Body of pancreas (tissue), 4 donors: ENCODE measurements at regions not wholly inside any gene's neighbourhood (a gene's known extent, or its start where the extent isn't known, plus 50 kb on each side); places are given as distances from the start of the nearest gene placed in this dataset.

Experiments
- ATAC-seq: fragments of 150-250 bp; one replicate; pipeline ENCODE4 v1.9.1; 2016
- DNase-seq, 4 donors: peaks; one replicate each; pipeline ENCODE4 v3.0.0-alpha.2; 2019
- H3K27ac ChIP-seq, 4 donors: fragments of 200-600 bp; sonication (generic); 1 replicate in 3 of 4; 2 replicates in 1 of 4; pipeline versions ENCODE4 v1.5.1 to v1.6.1; 2016 to 2019; ENCODE audit warnings: mild to moderate bottlenecking in 1 of 4, mixed read lengths in 1 of 4, moderate library complexity in 1 of 4
- H3K27me3 ChIP-seq, 2 donors: fragments of 200-600 bp; sonication (generic); one replicate each; pipeline ENCODE4 v1.6.0; 2016; ENCODE audit warnings: mild to moderate bottlenecking in 1 of 2
- H3K36me3 ChIP-seq, 2 donors: fragments of 200-600 bp; sonication (generic); replicated peaks in 1 of 2; 2 replicates each; pipeline ENCODE4 v1.5.1; 2016; ENCODE audit warnings: low read depth in 2 of 2; ENCODE audit not compliant: insufficient read depth in 1 of 2
- H3K4me1 ChIP-seq: fragments of 200-600 bp; sonication (generic); one replicate; pipeline ENCODE4 v1.6.0; 2016
- H3K4me3 ChIP-seq, 2 donors: fragments of 200-600 bp; sonication (generic); 1 replicate in 1 of 2; 2 replicates in 1 of 2; pipeline ENCODE4 v1.5.1; 2016 to 2019
- H3K9me3 ChIP-seq, 3 donors: fragments of 200-600 bp; sonication (generic); 1 replicate in 2 of 3; 2 replicates in 1 of 3; pipeline ENCODE4 v1.5.1; 2016
- CTCF ChIP-seq, 7 experiments: fragments of 450-650 bp in 4 of 7; fragments of 200-600 bp in 3 of 7; sonication (generic) in 3 of 7; IDR thresholded peaks; one replicate each; pipeline ENCODE4 v1.5.1; 2016 to 2019; ENCODE audit warnings: antibody characterized with exemption in 7 of 7
- POLR2A ChIP-seq, 3 donors: fragments of 450-650 bp; IDR thresholded peaks; one replicate each; pipeline ENCODE4 v1.6.1; 2016; ENCODE audit warnings: antibody characterized with exemption in 3 of 3, mild to moderate bottlenecking in 2 of 3
- WGBS, 2 donors: methylation state at CpG; one replicate each; pipeline ENCODE4 v1.1.5; 2017; 5-methylcytosine and 5-hydroxymethylcytosine counted together
- intact Hi-C: fragments of 100-400 bp; cut with DNase I; formaldehyde crosslinking; loops from one replicate; pipeline ENCODE4 v1.15.1; 2023

GRCh38 chr7:131182446-131183058 lies 145.1 kb upstream of the MKLN1 start:
- Histone ChIP-seq H3K4me3 (no peak overlapping the region), H3K36me3 (no peaks in the 10 kb centered on the region), H3K4me1 (no peaks in the 10 kb centered on the region), H3K27me3 (no peaks in the 10 kb centered on the region), H3K9me3 (no peaks in the 10 kb centered on the region), H3K27ac (no peak overlapping the region)
- 66 to 81% methylated on average over 2 of the region's 2 CpGs for WGBS, 2 donors
- ATAC-seq (no peak), DNase-seq (no peak)
- intact Hi-C loops, result no loop called here
- no peak for TF ChIP-seq POLR2A (IDR thresholded peaks at IDR 0.05)
- no peak for TF ChIP-seq CTCF (IDR thresholded peaks at IDR 0.05)

GRCh38 chr7:131183072-131183471 lies 144.6 kb upstream of the MKLN1 start:
- no peaks in the 10 kb centered on the region for H3K9me3 ChIP-seq
- WGBS, 2 donors, result 73 to 77% methylated on average over 2 of the region's 2 CpGs
- intact Hi-C loops, result no loop called here
- no peak for TF ChIP-seq POLR2A (IDR thresholded peaks at IDR 0.05)
- no peak for TF ChIP-seq CTCF (IDR thresholded peaks at IDR 0.05)
- no peaks in the 10 kb centered on the region for H3K27me3 ChIP-seq
- H3K4me1 ChIP-seq, result no peaks in the 10 kb centered on the region
- ATAC-seq (no peak), DNase-seq (no peak)
- H3K27ac ChIP-seq, result no peak overlapping the region
- no peak overlapping the region for H3K4me3 ChIP-seq
- H3K36me3 ChIP-seq, result no peaks in the 10 kb centered on the region

GRCh38 chr7:131183611-131184119 lies 144.0 kb upstream of the MKLN1 start:
- Histone ChIP-seq H3K27ac (no peak overlapping the region), H3K27me3 (no peaks in the 10 kb centered on the region), H3K9me3 (no peaks in the 10 kb centered on the region), H3K4me1 (no peaks in the 10 kb centered on the region), H3K4me3 (no peak overlapping the region), H3K36me3 (no peaks in the 10 kb centered on the region)
- 54 to 77% methylated on average over 3 of the region's 3 CpGs for WGBS, 2 donors
- DNase-seq (no peak), ATAC-seq (no peak)
- no peak for TF ChIP-seq POLR2A (IDR thresholded peaks at IDR 0.05)
- TF ChIP-seq CTCF (IDR thresholded peaks at IDR 0.05), result no peak
- intact Hi-C loops, result no loop called here

GRCh38 chr7:131186816-131187215 lies 140.9 kb upstream of the MKLN1 start:
- Histone ChIP-seq H3K9me3 (no peaks in the 10 kb centered on the region), H3K4me1 (no peaks in the 10 kb centered on the region), H3K36me3 (no peaks in the 10 kb centered on the region), H3K27ac (no peak overlapping the region), H3K4me3 (no peak overlapping the region), H3K27me3 (no peaks in the 10 kb centered on the region)
- 87 to 88% methylated on average over 7 of the region's 7 CpGs for WGBS, 2 donors
- ATAC-seq, result peak; percentile 40
- intact Hi-C loops, result no loop called here
- DNase-seq, result peak in 1 of 4 donors; percentile 29
- TF ChIP-seq POLR2A (IDR thresholded peaks at IDR 0.05) (no peak), CTCF (IDR thresholded peaks at IDR 0.05) (no peak)
